Activated naive CD8-positive, alpha-beta T cell treated with anti-CD3 and anti-CD28 coated beads, Interleukin-2, amount 10 ng/mL, durations not matched to agents 7 days and 5 days (primary cell): ENCODE measurements at regions not wholly inside any gene's neighbourhood (a gene's known extent, or its start where the extent isn't known, plus 50 kb on each side); places are given as distances from the start of the nearest gene placed in this dataset.

Experiments used
- ATAC-seq: fragments of 150-1000 bp; cut with Tn5 transposase; one replicate; pipeline ENCODE4 v1.10.0; 2021; ENCODE audit warnings: low read depth, moderate library complexity
- POLR2A ChIA-PET: fragments of 350-600 bp; sonication (Branson Sonifier 250); formaldehyde crosslinking; loops from one replicate; lab custom pipeline; 2021; ENCODE audit warnings: antibody characterized with exemption; lab: Charles Lee
- DNase-seq: peaks from one replicate; pipeline ENCODE4 v3.0.0; 2021
- H3K27ac Mint-ChIP-seq: one replicate; pipeline ENCODE4 v1.8.0; 2022; ENCODE audit warnings: mild to moderate bottlenecking, mixed read lengths
- H3K27me3 Mint-ChIP-seq: one replicate; pipeline ENCODE4 v1.8.0; 2022; ENCODE audit warnings: mild to moderate bottlenecking, moderate library complexity, mixed read lengths
- H3K36me3 Mint-ChIP-seq: one replicate; pipeline ENCODE4 v1.8.0; 2021; ENCODE audit warnings: mild to moderate bottlenecking, mixed read lengths
- H3K4me1 Mint-ChIP-seq: one replicate; pipeline ENCODE4 v1.8.0; 2021; ENCODE audit warnings: mixed read lengths
- H3K4me3 Mint-ChIP-seq: one replicate; pipeline ENCODE4 v1.8.0; 2022; ENCODE audit warnings: mild to moderate bottlenecking, moderate library complexity, mixed read lengths
- H3K9me3 Mint-ChIP-seq: one replicate; pipeline ENCODE4 v1.8.0; 2021; ENCODE audit warnings: mixed read lengths

- Mint-ChIP-seq H3K9me3 (peaks cover 3% of the 10 kb centered on the region), H3K36me3 (no peaks in the 10 kb centered on the region), H3K27me3 (no peaks in the 10 kb centered on the region), H3K4me1 (no peaks in the 10 kb centered on the region), H3K27ac (no peak overlapping the region), H3K4me3 (no peak overlapping the region)
- ATAC-seq, result no peak
- DNase-seq, result no peak
- POLR2A ChIA-PET, result no interaction called here
Observed at GRCh38 chr4:128342762-128343161, 55.1 kb upstream of the PGRMC2 start.

- Mint-ChIP-seq H3K4me1 (no peaks in the 10 kb centered on the region), H3K27me3 (no peaks in the 10 kb centered on the region), H3K4me3 (no peak overlapping the region), H3K9me3 (peaks cover 3% of the 10 kb centered on the region), H3K36me3 (no peaks in the 10 kb centered on the region), H3K27ac (no peak overlapping the region)
- ATAC-seq (no peak), DNase-seq (no peak)
- POLR2A ChIA-PET, result no interaction called here
Observed at GRCh38 chr4:128341634-128342033, 54.0 kb upstream of the PGRMC2 start.

- no peaks in the 10 kb centered on the region for H3K36me3 Mint-ChIP-seq
- no peak overlapping the region for H3K27ac Mint-ChIP-seq
- no peaks in the 10 kb centered on the region for H3K4me1 Mint-ChIP-seq
- no peaks in the 10 kb centered on the region for H3K27me3 Mint-ChIP-seq
- no peak for ATAC-seq
- DNase-seq, result no peak
- POLR2A ChIA-PET, result no interaction called here
- H3K4me3 Mint-ChIP-seq, result no peak overlapping the region
- H3K9me3 Mint-ChIP-seq, result peaks cover 5% of the 10 kb centered on the region
Observed at GRCh38 chr4:128338634-128339355, 51.2 kb upstream of the PGRMC2 start.

- no peak overlapping the region for H3K27ac Mint-ChIP-seq
- ATAC-seq, result no peak
Observed at GRCh38 chr4:128337863-128338262, 50.2 kb upstream of the PGRMC2 start.

More at GRCh38 chr4:128337863-128338262, 50.2 kb upstream of the PGRMC2 start:
- H3K9me3 Mint-ChIP-seq, result peaks cover 5% of the 10 kb centered on the region
- H3K4me1 Mint-ChIP-seq, result no peaks in the 10 kb centered on the region
- DNase-seq, result no peak
- H3K36me3 Mint-ChIP-seq, result no peaks in the 10 kb centered on the region
- H3K4me3 Mint-ChIP-seq, result no peak overlapping the region
- H3K27me3 Mint-ChIP-seq, result no peaks in the 10 kb centered on the region
- POLR2A ChIA-PET, result no interaction called here
